ENCODE measurements at regions not wholly inside any gene's neighbourhood (a gene's known extent, or its start where the extent isn't known, plus 50 kb on each side); places are given as distances from the start of the nearest gene placed in this dataset.

- TF ChIP-seq POLR2A (IDR thresholded peaks at IDR 0.05) = no peak
- no peak for TF ChIP-seq CTCF (IDR thresholded peaks at IDR 0.05)
- no peak for TF ChIP-seq POLR2AphosphoS5 (IDR thresholded peaks at IDR 0.05)
Observed at GRCh38 chr2:37812414-37812813, 112.7 kb upstream of the RMDN2 start.

Measured in prostate gland (tissue), 2 donors.